ENCODE measurements at regions not wholly inside any gene's neighbourhood (a gene's known extent, or its start where the extent isn't known, plus 50 kb on each side); places are given as distances from the start of the nearest gene placed in this dataset.

- no peak overlapping the region for H3K4me3 ChIP-seq (replicated peaks; ENCODE audit: low read depth, low read length)
- no peak for TF ChIP-seq CTCF (IDR thresholded peaks at IDR 0.05; ENCODE audit: low read length, missing control alignments)
- DNase-seq (ENCODE audit: low read depth): no peak
These were observed 92.8 kb upstream of the PPP2R2B start for GRCh38 chr5:146971401-146971800.

- TF ChIP-seq CTCF (IDR thresholded peaks at IDR 0.05; ENCODE audit: low read length, missing control alignments): no peak
- no peak overlapping the region for H3K4me3 ChIP-seq (replicated peaks; ENCODE audit: low read depth, low read length)
- DNase-seq (ENCODE audit: low read depth): no peak
These were observed 107.9 kb upstream of the PPP2R2B start for GRCh38 chr5:146986469-146986868.

- no peak for TF ChIP-seq CTCF (IDR thresholded peaks at IDR 0.05; ENCODE audit: low read length, missing control alignments)
- DNase-seq (ENCODE audit: low read depth): no peak
- H3K4me3 ChIP-seq (replicated peaks; ENCODE audit: low read depth, low read length): no peak overlapping the region
These were observed 115.4 kb upstream of the PPP2R2B start for GRCh38 chr5:146993876-146994530.

- H3K4me3 ChIP-seq (replicated peaks; ENCODE audit: low read depth, low read length): no peak overlapping the region
- no peak for DNase-seq (ENCODE audit: low read depth)
These were observed 117.3 kb upstream of the PPP2R2B start for GRCh38 chr5:146995878-146996277.

GRCh38 chr5:147015405-147015804, 136.8 kb upstream of the PPP2R2B start:
- no peak for TF ChIP-seq CTCF (IDR thresholded peaks at IDR 0.05; ENCODE audit: low read length, missing control alignments)
- no peak overlapping the region for H3K4me3 ChIP-seq (replicated peaks; ENCODE audit: low read depth, low read length)
- DNase-seq (ENCODE audit: low read depth): no peak

More at GRCh38 chr5:146995878-146996277, 117.3 kb upstream of the PPP2R2B start:
- no peak for TF ChIP-seq CTCF (IDR thresholded peaks at IDR 0.05; ENCODE audit: low read length, missing control alignments)

GRCh38 chr5:147017191-147017590, 138.6 kb upstream of the PPP2R2B start:
- no peak overlapping the region for H3K4me3 ChIP-seq (replicated peaks; ENCODE audit: low read depth, low read length)
- DNase-seq (ENCODE audit: low read depth): no peak
- no peak for TF ChIP-seq CTCF (IDR thresholded peaks at IDR 0.05; ENCODE audit: low read length, missing control alignments)

- no peak for TF ChIP-seq CTCF (IDR thresholded peaks at IDR 0.05; ENCODE audit: low read length, missing control alignments)
- no peak overlapping the region for H3K4me3 ChIP-seq (replicated peaks; ENCODE audit: low read depth, low read length)
- DNase-seq (ENCODE audit: low read depth): no peak
These were observed 139.1 kb upstream of the PPP2R2B start for GRCh38 chr5:147017621-147018020.
